GM19328 (cell line): ENCODE measurements at regions not wholly inside any gene's neighbourhood (a gene's known extent, or its start where the extent isn't known, plus 50 kb on each side); places are given as distances from the start of the nearest gene placed in this dataset.
"Not testable (repeated sequence)": the region's sequence is repeated elsewhere in the genome, so short reads cannot be mapped to it uniquely, and the experiment has no call there.

Experiments used
- ATAC-seq: cut with Tn5 transposase; IDR thresholded peaks from one replicate; pipeline ENCODE4 v1.9.1; 2021; ENCODE audit warnings: mild to moderate bottlenecking, moderate library complexity; ENCODE audit not compliant: unreplicated experiment

DNA sequence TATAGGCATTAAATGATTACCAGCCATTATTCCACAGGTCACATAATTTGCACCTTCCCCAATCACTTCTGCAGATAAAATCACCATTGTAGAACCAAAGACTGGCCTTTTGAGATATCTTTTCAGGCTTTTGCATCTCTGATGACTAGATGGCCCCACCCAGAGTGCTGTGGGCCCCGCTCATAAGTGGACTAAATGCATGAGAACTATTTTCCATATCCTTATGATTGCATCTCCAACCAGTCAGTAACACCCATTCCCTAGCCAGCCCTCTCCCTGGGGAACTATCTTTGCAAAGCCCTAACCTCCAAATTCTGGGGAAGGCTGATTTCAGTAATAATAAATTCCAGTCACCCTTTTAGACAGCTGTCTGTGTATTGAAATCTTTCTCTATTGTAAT, 53.5 kb upstream of the CDH9 start:
- no peak for ATAC-seq

DNA sequence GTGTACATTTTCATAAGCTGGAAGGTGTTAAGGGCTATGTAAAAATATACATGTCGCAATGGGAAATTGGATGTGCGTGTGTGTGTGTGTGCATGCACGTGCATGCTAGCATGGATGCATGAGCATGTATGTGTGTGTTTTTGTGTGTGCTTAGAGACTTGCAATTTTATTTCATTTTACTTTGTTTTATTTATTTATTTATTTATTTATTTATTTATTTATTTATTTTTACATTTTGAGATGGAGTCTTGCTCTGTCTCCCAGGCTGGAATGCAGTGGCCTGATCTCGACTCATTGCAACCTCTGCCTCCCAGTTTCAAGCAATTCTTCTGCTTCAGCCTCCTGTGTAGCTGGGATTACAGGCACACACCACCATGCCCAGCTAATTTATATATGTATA, 50.4 kb upstream of the CDH9 start:
- ATAC-seq: not testable (repeated sequence)
